ENCODE measurements at regions not wholly inside any gene's neighbourhood (a gene's known extent, or its start where the extent isn't known, plus 50 kb on each side); places are given as distances from the start of the nearest gene placed in this dataset.

DNA sequence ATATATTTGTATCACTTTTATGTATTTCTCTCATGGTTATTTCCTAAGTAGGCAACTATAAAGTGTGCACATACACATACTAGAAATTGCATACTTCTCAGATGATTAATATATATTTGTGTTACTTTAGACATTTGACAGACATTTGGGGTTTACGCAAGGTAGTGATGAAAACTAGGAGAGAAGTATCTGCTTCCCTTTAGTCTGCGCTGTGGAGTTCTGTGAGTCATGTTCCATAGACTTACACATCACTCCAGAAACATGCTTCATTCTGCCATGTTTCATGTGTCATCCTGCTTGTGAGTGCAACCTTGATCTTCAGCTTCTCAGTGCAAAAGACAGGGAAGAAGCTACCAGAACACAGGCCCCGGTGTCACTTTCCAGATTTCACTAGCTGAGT is 200.7 kb upstream of the BMP2 start:
- DNase-seq (ENCODE audit: low spot score) (no peak), ATAC-seq (ENCODE audit: insufficient number of reproducible peaks, low FRiP score, low read depth) (no peak)
- H3K9me3 ChIP-seq: no peaks in the 10 kb centered on the region

DNA sequence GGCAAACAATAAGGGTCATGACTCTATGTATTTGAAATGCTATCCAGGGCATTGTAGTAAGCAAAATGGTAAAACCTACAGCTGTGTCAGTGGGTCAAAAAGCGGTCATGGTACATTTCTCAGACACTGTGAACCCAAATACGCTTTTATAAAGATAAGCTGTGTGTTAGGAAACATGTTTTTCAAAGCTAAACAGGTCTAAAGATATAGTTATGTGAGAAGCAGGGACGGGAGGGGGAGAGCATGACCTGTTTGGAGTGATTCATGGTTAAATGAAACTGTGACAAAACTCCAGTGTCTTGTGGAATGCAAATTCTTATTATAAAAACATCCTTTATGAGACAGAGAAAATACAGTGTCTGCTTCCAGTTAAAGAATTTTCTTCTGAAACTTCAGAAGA is 205.4 kb upstream of the BMP2 start:
- Histone ChIP-seq H3K4me1 (ENCODE audit: control insufficient read depth in 1 of 2, low read depth in 2 of 2) (peaks cover 0 to 6% of the 10 kb centered on the region in 2 donors), H3K27me3 (replicated peaks; ENCODE audit: insufficient read depth) (no peaks in the 10 kb centered on the region), H3K36me3 (no peaks in the 10 kb centered on the region), H3K4me3 (no peak overlapping the region), H3K27ac (no peak overlapping the region), H3K9me3 (no peaks in the 10 kb centered on the region)
- DNase-seq (ENCODE audit: low spot score) (no peak), ATAC-seq (ENCODE audit: insufficient number of reproducible peaks, low FRiP score, low read depth) (no peak)
- TF ChIP-seq, protein P1, sequence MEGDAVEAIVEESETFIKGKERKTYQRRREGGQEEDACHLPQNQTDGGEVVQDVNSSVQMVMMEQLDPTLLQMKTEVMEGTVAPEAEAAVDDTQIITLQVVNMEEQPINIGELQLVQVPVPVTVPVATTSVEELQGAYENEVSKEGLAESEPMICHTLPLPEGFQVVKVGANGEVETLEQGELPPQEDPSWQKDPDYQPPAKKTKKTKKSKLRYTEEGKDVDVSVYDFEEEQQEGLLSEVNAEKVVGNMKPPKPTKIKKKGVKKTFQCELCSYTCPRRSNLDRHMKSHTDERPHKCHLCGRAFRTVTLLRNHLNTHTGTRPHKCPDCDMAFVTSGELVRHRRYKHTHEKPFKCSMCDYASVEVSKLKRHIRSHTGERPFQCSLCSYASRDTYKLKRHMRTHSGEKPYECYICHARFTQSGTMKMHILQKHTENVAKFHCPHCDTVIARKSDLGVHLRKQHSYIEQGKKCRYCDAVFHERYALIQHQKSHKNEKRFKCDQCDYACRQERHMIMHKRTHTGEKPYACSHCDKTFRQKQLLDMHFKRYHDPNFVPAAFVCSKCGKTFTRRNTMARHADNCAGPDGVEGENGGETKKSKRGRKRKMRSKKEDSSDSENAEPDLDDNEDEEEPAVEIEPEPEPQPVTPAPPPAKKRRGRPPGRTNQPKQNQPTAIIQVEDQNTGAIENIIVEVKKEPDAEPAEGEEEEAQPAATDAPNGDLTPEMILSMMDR (IDR thresholded peaks at IDR 0.05): no peak

More for the DNA sequence above, 200.7 kb upstream of the BMP2 start:
- H3K27ac ChIP-seq: no peak overlapping the region
- no peaks in the 10 kb centered on the region for H3K27me3 ChIP-seq (replicated peaks; ENCODE audit: insufficient read depth)
- TF ChIP-seq, protein P1 (IDR thresholded peaks at IDR 0.05): no peak
- H3K4me3 ChIP-seq: no peak overlapping the region
- no peaks in the 10 kb centered on the region for H3K36me3 ChIP-seq
- peaks cover 0 to 5% of the 10 kb centered on the region in 2 donors for H3K4me1 ChIP-seq (ENCODE audit: control insufficient read depth in 1 of 2, low read depth in 2 of 2)

- DNase-seq (ENCODE audit: low spot score) (no peak), ATAC-seq (ENCODE audit: insufficient number of reproducible peaks, low FRiP score, low read depth) (no peak)
- Histone ChIP-seq H3K4me1 (ENCODE audit: control insufficient read depth in 1 of 2, low read depth in 2 of 2) (peaks cover 0 to 6% of the 10 kb centered on the region in 2 donors), H3K4me3 (no peak overlapping the region), H3K27me3 (replicated peaks; ENCODE audit: insufficient read depth) (no peaks in the 10 kb centered on the region), H3K9me3 (no peaks in the 10 kb centered on the region), H3K27ac (no peak overlapping the region), H3K36me3 (no peaks in the 10 kb centered on the region)
- TF ChIP-seq, protein P1 (IDR thresholded peaks at IDR 0.05): no peak
Measured at GRCh38 chr20:6560978-6561377, 206.5 kb upstream of the BMP2 start.

DNA sequence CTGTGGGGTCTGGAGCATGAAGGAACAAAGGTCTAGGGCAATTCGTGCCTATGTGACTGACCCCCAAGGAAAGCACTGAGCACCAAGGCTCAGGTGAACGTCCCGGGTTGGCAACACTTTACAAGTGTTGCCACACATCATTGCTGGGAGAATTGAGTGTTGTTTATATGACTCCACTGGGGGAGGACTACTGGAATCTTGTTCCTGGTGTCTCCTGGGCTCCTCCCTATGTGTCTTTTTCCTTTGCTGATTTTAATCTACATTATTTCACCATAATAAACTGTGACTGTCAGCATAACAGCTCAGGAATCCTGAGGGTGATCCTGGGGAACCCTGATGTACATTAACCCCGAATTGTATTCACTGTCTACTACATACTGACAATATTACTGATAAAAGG is 207.7 kb upstream of the BMP2 start:
- DNase-seq (ENCODE audit: low spot score): no peak
- Histone ChIP-seq H3K27me3 (replicated peaks; ENCODE audit: insufficient read depth) (no peaks in the 10 kb centered on the region), H3K27ac (no peak overlapping the region), H3K4me1 (ENCODE audit: control insufficient read depth in 1 of 2, low read depth in 2 of 2) (peaks cover 0 to 6% of the 10 kb centered on the region in 2 donors), H3K36me3 (no peaks in the 10 kb centered on the region), H3K4me3 (no peak overlapping the region), H3K9me3 (no peaks in the 10 kb centered on the region)
- no peak for ATAC-seq (ENCODE audit: insufficient number of reproducible peaks, low FRiP score, low read depth)
- TF ChIP-seq, protein P1 (IDR thresholded peaks at IDR 0.05): no peak

DNA sequence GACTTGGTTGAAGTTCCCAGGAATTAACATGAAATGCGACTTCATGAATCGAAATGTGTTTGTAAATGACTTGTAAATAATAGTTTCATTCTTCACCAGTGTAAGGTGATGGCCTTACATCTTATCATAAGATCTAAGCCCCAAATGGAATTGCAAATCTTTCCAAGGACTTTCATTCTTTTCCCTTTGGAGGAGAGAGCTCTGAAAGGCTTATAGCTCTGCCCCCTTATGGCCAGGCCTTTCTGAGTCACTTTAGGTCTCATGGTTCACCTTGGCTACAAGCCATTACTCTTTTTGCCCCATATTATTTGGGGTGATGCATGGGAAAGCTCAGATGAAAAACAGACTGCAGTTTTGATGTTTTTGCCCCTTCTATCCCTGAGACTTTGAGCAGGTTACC is 209.1 kb upstream of the BMP2 start:
- H3K4me1 ChIP-seq (ENCODE audit: control insufficient read depth in 1 of 2, low read depth in 2 of 2): peaks cover 0 to 6% of the 10 kb centered on the region in 2 donors
- H3K4me3 ChIP-seq: no peak overlapping the region
- H3K9me3 ChIP-seq: no peaks in the 10 kb centered on the region
- no peaks in the 10 kb centered on the region for H3K27me3 ChIP-seq (replicated peaks; ENCODE audit: insufficient read depth)
- no peak overlapping the region for H3K27ac ChIP-seq
- DNase-seq (ENCODE audit: low spot score): no peak
- no peaks in the 10 kb centered on the region for H3K36me3 ChIP-seq
- ATAC-seq (ENCODE audit: insufficient number of reproducible peaks, low FRiP score, low read depth): no peak
- TF ChIP-seq, protein P1 (IDR thresholded peaks at IDR 0.05): no peak
